ENCODE measurements at regions not wholly inside any gene's neighbourhood (a gene's known extent, or its start where the extent isn't known, plus 50 kb on each side); places are given as distances from the start of the nearest gene placed in this dataset.

- Histone ChIP-seq H3K4me1 (ENCODE audit: control insufficient read depth in 1 of 2, insufficient read depth in 2 of 2, low read length in 2 of 2) (no peaks in the 10 kb centered on the region), H2AK5ac (ENCODE audit: low read length) (no peak overlapping the region), H3K79me1 (ENCODE audit: low read length) (no peaks in the 10 kb centered on the region), H2AFZ (ENCODE audit: insufficient read depth, low read length, poor library complexity) (no peak overlapping the region), H3K79me2 (ENCODE audit: control insufficient read depth, insufficient read depth, low read length, poor library complexity) (no peaks in the 10 kb centered on the region), H3K4me2 (ENCODE audit: low read length) (no peak overlapping the region), H3K27me3 (ENCODE audit: insufficient read depth, low read length) (no peaks in the 10 kb centered on the region), H2BK120ac (ENCODE audit: insufficient read depth, low read length, poor library complexity) (no peak overlapping the region), H3K23ac (ENCODE audit: low read length) (no peak overlapping the region), H3K4me3 (ENCODE audit: low read depth, low read length) (no peak overlapping the region), H3K4ac (ENCODE audit: low read depth, low read length) (no peak overlapping the region), H3K36me3 (ENCODE audit: control insufficient read depth in 1 of 2, insufficient read depth in 2 of 2, low read length in 2 of 2) (no peaks in the 10 kb centered on the region), H3K14ac (ENCODE audit: low read length) (no peak overlapping the region), H3K18ac (ENCODE audit: low read length) (no peak overlapping the region), H2BK12ac (ENCODE audit: low read length) (no peak overlapping the region), H4K8ac (ENCODE audit: low read depth, low read length) (no peak overlapping the region), H3K9me3 (ENCODE audit: insufficient read depth, low read depth, low read length) (no peaks in the 10 kb centered on the region), H3K27ac (ENCODE audit: low read depth, low read length) (no peak overlapping the region), H4K91ac (ENCODE audit: low read depth, low read length) (no peak overlapping the region), H3K9ac (ENCODE audit: low read length) (no peak overlapping the region), H4K12ac (ENCODE audit: low read depth, low read length) (no peak overlapping the region), H2BK5ac (ENCODE audit: low read depth, low read length, poor library complexity) (no peak overlapping the region)
- WGBS (ENCODE audit: extremely low coverage, insufficient coverage, insufficient read length) = no CpG with 5 or more reads among the region's 4 CpGs
- DNase-seq = no peak
These were observed 146.4 kb upstream of the SMIM23 start for GRCh38 chr5:171639205-171639621.

- H3K14ac ChIP-seq (ENCODE audit: low read length) = no peak overlapping the region
- no peak overlapping the region for H3K4me2 ChIP-seq (ENCODE audit: low read length)
- H3K4ac ChIP-seq (ENCODE audit: low read depth, low read length) = no peak overlapping the region
- no peak overlapping the region for H4K12ac ChIP-seq (ENCODE audit: low read depth, low read length)
- H3K79me1 ChIP-seq (ENCODE audit: low read length) = no peaks in the 10 kb centered on the region
- no peak overlapping the region for H4K91ac ChIP-seq (ENCODE audit: low read depth, low read length)
- no peak overlapping the region for H3K18ac ChIP-seq (ENCODE audit: low read length)
- H2BK120ac ChIP-seq (ENCODE audit: insufficient read depth, low read length, poor library complexity) = no peak overlapping the region
- no peak overlapping the region for H3K9ac ChIP-seq (ENCODE audit: low read length)
- no peaks in the 10 kb centered on the region for H3K27me3 ChIP-seq (ENCODE audit: insufficient read depth, low read length)
- no peaks in the 10 kb centered on the region for H3K9me3 ChIP-seq (ENCODE audit: insufficient read depth, low read depth, low read length)
- no peak overlapping the region for H3K4me3 ChIP-seq (ENCODE audit: low read depth, low read length)
- H2AK5ac ChIP-seq (ENCODE audit: low read length) = no peak overlapping the region
- H3K36me3 ChIP-seq (ENCODE audit: control insufficient read depth in 1 of 2, insufficient read depth in 2 of 2, low read length in 2 of 2) = no peaks in the 10 kb centered on the region
- H3K4me1 ChIP-seq (ENCODE audit: control insufficient read depth in 1 of 2, insufficient read depth in 2 of 2, low read length in 2 of 2) = no peaks in the 10 kb centered on the region
- H3K79me2 ChIP-seq (ENCODE audit: control insufficient read depth, insufficient read depth, low read length, poor library complexity) = no peaks in the 10 kb centered on the region
- H2BK5ac ChIP-seq (ENCODE audit: low read depth, low read length, poor library complexity) = no peak overlapping the region
- H3K27ac ChIP-seq (ENCODE audit: low read depth, low read length) = no peak overlapping the region
- no peak overlapping the region for H3K23ac ChIP-seq (ENCODE audit: low read length)
- H2AFZ ChIP-seq (ENCODE audit: insufficient read depth, low read length, poor library complexity) = no peak overlapping the region
- no peak overlapping the region for H2BK12ac ChIP-seq (ENCODE audit: low read length)
- no CpG with 5 or more reads among the region's 4 CpGs for WGBS (ENCODE audit: extremely low coverage, insufficient coverage, insufficient read length)
- DNase-seq = no peak
- H4K8ac ChIP-seq (ENCODE audit: low read depth, low read length) = no peak overlapping the region
These were observed 145.7 kb upstream of the SMIM23 start for GRCh38 chr5:171639966-171640365.

GRCh38 chr5:171640480-171640879, 145.1 kb upstream of the SMIM23 start:
- Histone ChIP-seq H4K12ac (ENCODE audit: low read depth, low read length) (no peak overlapping the region), H4K8ac (ENCODE audit: low read depth, low read length) (no peak overlapping the region), H3K14ac (ENCODE audit: low read length) (no peak overlapping the region), H3K4me3 (ENCODE audit: low read depth, low read length) (no peak overlapping the region), H3K4me1 (ENCODE audit: control insufficient read depth in 1 of 2, insufficient read depth in 2 of 2, low read length in 2 of 2) (no peaks in the 10 kb centered on the region), H3K18ac (ENCODE audit: low read length) (no peak overlapping the region), H4K91ac (ENCODE audit: low read depth, low read length) (no peak overlapping the region), H3K4ac (ENCODE audit: low read depth, low read length) (no peak overlapping the region), H3K4me2 (ENCODE audit: low read length) (no peak overlapping the region), H2BK120ac (ENCODE audit: insufficient read depth, low read length, poor library complexity) (no peak overlapping the region), H3K79me1 (ENCODE audit: low read length) (no peaks in the 10 kb centered on the region), H3K27me3 (ENCODE audit: insufficient read depth, low read length) (no peaks in the 10 kb centered on the region), H3K9ac (ENCODE audit: low read length) (no peak overlapping the region), H3K23ac (ENCODE audit: low read length) (no peak overlapping the region), H3K36me3 (ENCODE audit: control insufficient read depth in 1 of 2, insufficient read depth in 2 of 2, low read length in 2 of 2) (no peaks in the 10 kb centered on the region), H2BK12ac (ENCODE audit: low read length) (no peak overlapping the region), H3K79me2 (ENCODE audit: control insufficient read depth, insufficient read depth, low read length, poor library complexity) (no peaks in the 10 kb centered on the region), H2BK5ac (ENCODE audit: low read depth, low read length, poor library complexity) (no peak overlapping the region), H3K27ac (ENCODE audit: low read depth, low read length) (no peak overlapping the region), H2AFZ (ENCODE audit: insufficient read depth, low read length, poor library complexity) (no peak overlapping the region), H3K9me3 (ENCODE audit: insufficient read depth, low read depth, low read length) (no peaks in the 10 kb centered on the region), H2AK5ac (ENCODE audit: low read length) (no peak overlapping the region)
- no peak for DNase-seq
- WGBS (ENCODE audit: extremely low coverage, insufficient coverage, insufficient read length) = no CpG with 5 or more reads among the region's 3 CpGs

- Histone ChIP-seq H3K27me3 (ENCODE audit: insufficient read depth, low read length) (no peaks in the 10 kb centered on the region), H3K27ac (ENCODE audit: low read depth, low read length) (no peak overlapping the region), H2AFZ (ENCODE audit: insufficient read depth, low read length, poor library complexity) (no peak overlapping the region), H2BK120ac (ENCODE audit: insufficient read depth, low read length, poor library complexity) (no peak overlapping the region), H3K79me2 (ENCODE audit: control insufficient read depth, insufficient read depth, low read length, poor library complexity) (no peaks in the 10 kb centered on the region), H2BK12ac (ENCODE audit: low read length) (no peak overlapping the region), H3K14ac (ENCODE audit: low read length) (no peak overlapping the region), H4K12ac (ENCODE audit: low read depth, low read length) (no peak overlapping the region), H3K4me3 (ENCODE audit: low read depth, low read length) (no peak overlapping the region), H3K4ac (ENCODE audit: low read depth, low read length) (no peak overlapping the region), H3K4me2 (ENCODE audit: low read length) (no peak overlapping the region), H4K91ac (ENCODE audit: low read depth, low read length) (no peak overlapping the region), H3K4me1 (ENCODE audit: control insufficient read depth in 1 of 2, insufficient read depth in 2 of 2, low read length in 2 of 2) (no peaks in the 10 kb centered on the region), H2AK5ac (ENCODE audit: low read length) (no peak overlapping the region), H3K23ac (ENCODE audit: low read length) (no peak overlapping the region), H3K36me3 (ENCODE audit: control insufficient read depth in 1 of 2, insufficient read depth in 2 of 2, low read length in 2 of 2) (no peaks in the 10 kb centered on the region), H2BK5ac (ENCODE audit: low read depth, low read length, poor library complexity) (no peak overlapping the region), H4K8ac (ENCODE audit: low read depth, low read length) (no peak overlapping the region), H3K9ac (ENCODE audit: low read length) (no peak overlapping the region), H3K79me1 (ENCODE audit: low read length) (no peaks in the 10 kb centered on the region), H3K18ac (ENCODE audit: low read length) (no peak overlapping the region), H3K9me3 (ENCODE audit: insufficient read depth, low read depth, low read length) (no peaks in the 10 kb centered on the region)
- no peak for DNase-seq
These were observed 143.7 kb upstream of the SMIM23 start for GRCh38 chr5:171641891-171642290.
